WTC11 (cell line): ENCODE measurements at regions not wholly inside any gene's neighbourhood (a gene's known extent, or its start where the extent isn't known, plus 50 kb on each side); places are given as distances from the start of the nearest gene placed in this dataset.

ENCODE experiments used
- ATAC-seq: fragments of 200-7000 bp; cut with Tn5 transposase; 2 replicates; pipeline ENCODE4 v1.10.0; 2021; ENCODE audit warnings: mild to moderate bottlenecking, moderate library complexity
- CTCF ChIA-PET: fragments of 300-600 bp; sonication (Branson Sonifier 250); formaldehyde crosslinking; loops from one replicate; lab custom pipeline; 2021; ENCODE audit warnings: antibody characterized with exemption; lab: Charles Lee
- POLR2A ChIA-PET: fragments of 350-600 bp; sonication (Branson Sonifier 250); formaldehyde crosslinking; loops from one replicate; lab custom pipeline; 2021; ENCODE audit warnings: antibody characterized with exemption; lab: Charles Lee
- DNase-seq: peaks from one replicate; pipeline ENCODE4 v3.0.0; 2021; ENCODE audit warnings: low spot score
- H3K27ac Mint-ChIP-seq: 2 replicates; pipeline ENCODE4 v1.8.0; 2021; ENCODE audit warnings: mixed read lengths
- H3K27me3 Mint-ChIP-seq: 2 replicates; pipeline ENCODE4 v1.8.0; 2021; ENCODE audit warnings: low read depth, mild to moderate bottlenecking, moderate library complexity, mixed read lengths
- H3K36me3 Mint-ChIP-seq: 2 replicates; pipeline ENCODE4 v1.8.0; 2021; ENCODE audit warnings: mixed read lengths
- H3K4me1 Mint-ChIP-seq: 2 replicates; pipeline ENCODE4 v1.8.0; 2022; ENCODE audit warnings: mixed read lengths
- H3K4me3 Mint-ChIP-seq: 2 replicates; pipeline ENCODE4 v1.8.0; 2021; ENCODE audit warnings: mild to moderate bottlenecking, moderate library complexity, mixed read lengths
- H3K9me3 Mint-ChIP-seq: 2 replicates; pipeline ENCODE4 v1.8.0; 2021; ENCODE audit warnings: mixed read lengths
- ARID4B ChIP-seq: sonication (generic); formaldehyde crosslinking; IDR thresholded peaks from 2 replicates; pipeline ENCODE4 v1.8.0; 2023; ENCODE audit warnings: missing genetic modification reagents, mild to moderate bottlenecking, borderline replicate concordance
- E2F5 ChIP-seq: sonication (generic); formaldehyde crosslinking; IDR thresholded peaks from 2 replicates; pipeline ENCODE4 v1.8.1; 2022; ENCODE audit warnings: mild to moderate bottlenecking, moderate library complexity, missing genetic modification reagents
- ELF4 ChIP-seq: sonication (generic); formaldehyde crosslinking; IDR thresholded peaks from 2 replicates; pipeline ENCODE4 v1.8.1; 2022; ENCODE audit warnings: low read depth, mild to moderate bottlenecking, moderate library complexity, missing genetic modification reagents
- ERG ChIP-seq: fragments of 250-450 bp; sonication (Bioruptor Pico); IDR thresholded peaks from 2 replicates; pipeline ENCODE4 v1.8.0; 2021; ENCODE audit warnings: mild to moderate bottlenecking
- MLX ChIP-seq: sonication (generic); formaldehyde crosslinking; IDR thresholded peaks from 2 replicates; pipeline ENCODE4 v1.8.1; 2023; ENCODE audit warnings: mild to moderate bottlenecking, missing genetic modification reagents, moderate library complexity
- PREB ChIP-seq: sonication (generic); formaldehyde crosslinking; IDR thresholded peaks from 2 replicates; pipeline ENCODE4 v1.8.1; 2022; ENCODE audit warnings: mild to moderate bottlenecking, missing genetic modification reagents, moderate library complexity, borderline replicate concordance
- SOX15 ChIP-seq: fragments of 250-450 bp; sonication (Bioruptor Pico); IDR thresholded peaks from 2 replicates; pipeline ENCODE4 v1.9.0; 2021; ENCODE audit warnings: mild to moderate bottlenecking
- TCF7 ChIP-seq: sonication (generic); formaldehyde crosslinking; IDR thresholded peaks from 2 replicates; pipeline ENCODE4 v1.8.0; 2022; ENCODE audit warnings: mild to moderate bottlenecking, low read depth, missing genetic modification reagents, moderate library complexity
- USF2 ChIP-seq: sonication (generic); formaldehyde crosslinking; IDR thresholded peaks from 2 replicates; pipeline ENCODE4 v1.8.1; 2023; ENCODE audit warnings: mild to moderate bottlenecking, missing genetic modification reagents, moderate library complexity
- ZNF512 ChIP-seq: sonication (generic); formaldehyde crosslinking; IDR thresholded peaks from 2 replicates; pipeline ENCODE4 v1.8.1; 2022; ENCODE audit warnings: missing genetic modification reagents, borderline replicate concordance
- ZNF671 ChIP-seq: fragments of 250-450 bp; sonication (Bioruptor Pico); IDR thresholded peaks from 2 replicates; pipeline ENCODE4 v1.8.0; 2021; ENCODE audit warnings: mild to moderate bottlenecking

GRCh38 chr11:30801357-30801756, 215.2 kb upstream of the MPPED2 start (continued):
- no peak for TF ChIP-seq ERG (CRISPR knock-in tag)
- TF ChIP-seq PREB: no peak
- no peak for TF ChIP-seq MLX (CRISPR knock-in tag)

- Mint-ChIP-seq H3K9me3 (peaks cover 4% of the 10 kb centered on the region; the same call in 1 of the 2 replicates), H3K4me3 (no peak overlapping the region), H3K36me3 (no peaks in the 10 kb centered on the region), H3K27me3 (no peaks in the 10 kb centered on the region), H3K4me1 (no peaks in the 10 kb centered on the region), H3K27ac (no peak overlapping the region)
- ChIA-PET POLR2A (no interaction called here), CTCF (no interaction called here)
- no peak for DNase-seq
- TF ChIP-seq E2F5 (CRISPR knock-in tag): no peak
- no peak for TF ChIP-seq ZNF671 (CRISPR knock-in tag)
- TF ChIP-seq ZNF512: no peak
- TF ChIP-seq SOX15 (CRISPR knock-in tag): no peak
- no peak for TF ChIP-seq PREB
- no peak for TF ChIP-seq ELF4
- TF ChIP-seq TCF7: no peak
- no peak for TF ChIP-seq ARID4B (CRISPR knock-in tag)
- no peak for TF ChIP-seq USF2 (CRISPR knock-in tag)
- no peak for ATAC-seq
Observed at GRCh38 chr11:30800904-30801303, 214.8 kb upstream of the MPPED2 start.
